GM21619 (cell line): ENCODE measurements at regions not wholly inside any gene's neighbourhood (a gene's known extent, or its start where the extent isn't known, plus 50 kb on each side); places are given as distances from the start of the nearest gene placed in this dataset.

Experiments
- ATAC-seq: cut with Tn5 transposase; IDR thresholded peaks from one replicate; pipeline ENCODE4 v1.9.1; 2021; ENCODE audit not compliant: unreplicated experiment

DNA sequence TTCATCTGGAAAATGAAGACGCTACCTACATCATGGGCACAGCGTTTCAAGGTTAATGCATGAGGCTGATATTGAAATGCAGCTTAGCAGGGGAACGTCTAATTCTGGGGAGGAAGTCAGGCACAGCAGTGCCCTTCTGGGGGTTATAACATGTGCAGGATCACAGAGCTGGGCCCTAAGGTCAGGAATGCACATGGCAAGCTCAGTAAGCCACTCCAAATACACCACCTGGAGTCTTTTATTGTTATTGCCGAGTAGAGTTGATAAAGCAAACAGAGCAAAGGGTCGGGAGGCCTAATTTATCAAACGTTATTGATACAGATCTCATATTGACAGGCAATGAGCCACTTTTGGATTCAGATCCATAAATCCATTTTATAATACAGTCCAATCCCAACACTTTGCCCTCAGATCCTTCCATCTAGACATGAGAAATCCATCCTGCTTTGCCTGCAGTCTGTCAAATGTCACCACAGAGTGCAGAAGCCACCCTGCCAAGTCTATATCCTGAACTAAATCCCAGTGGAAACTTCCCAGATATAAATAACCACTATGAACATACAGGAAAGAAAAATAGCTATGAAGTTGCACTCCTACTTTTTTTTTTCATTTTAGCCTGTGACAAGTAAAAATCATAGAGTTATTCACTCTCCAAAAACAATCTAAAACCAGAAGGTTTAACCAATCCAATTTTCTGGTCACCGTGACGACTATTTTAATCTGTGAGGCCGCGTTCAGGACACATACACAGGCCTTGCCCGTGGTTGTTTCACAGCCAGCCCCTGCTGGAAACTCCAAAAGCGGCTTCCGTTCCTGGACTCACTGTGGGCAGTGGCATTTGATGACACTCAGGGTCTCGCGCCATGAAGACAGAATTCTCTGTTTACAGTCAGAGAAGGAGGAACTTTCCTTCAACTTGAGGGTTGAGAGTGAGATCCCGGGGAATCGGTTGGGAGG, 335.4 kb downstream of the DHX15 start:
- no peak for ATAC-seq

DNA sequence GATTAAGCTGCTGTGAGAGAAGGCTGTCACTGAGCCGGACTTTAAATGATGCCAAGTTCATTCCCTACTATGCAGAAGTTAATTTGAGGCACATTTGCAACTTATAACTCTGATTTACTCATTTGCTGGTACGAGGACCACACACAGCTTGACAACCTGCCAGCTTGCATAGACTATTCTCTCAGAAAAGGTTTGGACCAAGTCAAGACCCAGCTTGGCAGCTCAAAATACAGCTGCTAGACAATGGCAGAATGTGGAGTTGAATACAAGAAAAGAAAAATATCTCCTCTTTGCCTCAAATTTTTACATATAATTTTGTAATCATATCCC, 338.9 kb downstream of the DHX15 start:
- ATAC-seq, result no peak

- no peak for ATAC-seq
Measured at GRCh38 chr4:24244663-24245490, 339.5 kb downstream of the DHX15 start.

GRCh38 chr4:24243641-24244040, 340.7 kb downstream of the DHX15 start:
- no peak for ATAC-seq

- ATAC-seq, result no peak
Measured at GRCh38 chr4:24241511-24241910, 342.8 kb downstream of the DHX15 start.

- ATAC-seq, result no peak
Measured at GRCh38 chr4:24240655-24241054, 343.7 kb downstream of the DHX15 start.

DNA sequence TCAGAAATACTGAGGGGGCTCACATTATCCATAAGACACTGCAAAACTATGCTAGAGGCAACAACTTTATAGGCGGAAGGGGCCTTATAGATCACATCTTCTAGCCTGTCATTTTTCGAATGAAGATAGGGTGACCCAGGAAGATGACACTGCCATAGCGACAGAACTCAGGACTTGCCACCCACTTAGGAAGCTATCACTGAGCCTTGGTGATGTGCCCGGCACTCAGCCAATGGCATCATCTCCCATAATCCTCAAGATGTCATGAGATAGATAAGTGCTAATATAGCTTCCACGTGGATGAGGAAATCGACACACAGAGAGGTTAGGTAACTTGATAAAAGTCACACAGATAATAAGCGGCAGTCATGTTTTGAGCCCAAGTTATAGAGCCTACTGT, 346.6 kb downstream of the DHX15 start:
- ATAC-seq, result no peak

GRCh38 chr4:24236532-24236931, 346.7 kb upstream of the PPARGC1A start:
- no peak for ATAC-seq

- no peak for ATAC-seq
Measured at GRCh38 chr4:24236120-24236519, 346.3 kb upstream of the PPARGC1A start.

- ATAC-seq, result no peak
Measured at GRCh38 chr4:24235618-24236017, 345.8 kb upstream of the PPARGC1A start.

DNA sequence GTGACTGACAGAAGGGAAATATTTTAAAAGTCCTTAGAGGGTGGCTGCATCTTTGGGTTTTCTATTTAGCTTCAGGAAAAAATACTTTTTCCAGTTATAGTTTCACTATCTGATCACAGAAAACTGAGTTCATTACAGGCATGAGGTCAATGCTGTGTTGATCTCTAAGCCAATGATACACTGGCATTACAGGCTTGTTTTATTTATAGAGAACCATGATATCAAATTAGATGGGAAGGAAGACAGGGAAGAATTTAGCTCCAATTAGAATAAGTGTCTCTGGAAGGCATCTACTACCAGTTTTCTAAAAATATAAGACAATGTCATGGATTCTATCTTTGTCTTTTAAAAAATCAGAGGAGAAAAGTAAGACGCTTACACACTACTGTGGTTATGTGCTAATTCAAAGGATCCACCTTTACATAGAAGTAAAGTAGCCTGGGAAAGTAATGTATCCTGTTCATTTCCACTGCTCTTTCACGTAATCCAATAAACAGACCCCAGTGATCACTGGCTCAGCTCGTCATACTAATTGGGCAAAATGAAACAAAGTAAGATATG, 344.5 kb upstream of the PPARGC1A start:
- ATAC-seq, result no peak

DNA sequence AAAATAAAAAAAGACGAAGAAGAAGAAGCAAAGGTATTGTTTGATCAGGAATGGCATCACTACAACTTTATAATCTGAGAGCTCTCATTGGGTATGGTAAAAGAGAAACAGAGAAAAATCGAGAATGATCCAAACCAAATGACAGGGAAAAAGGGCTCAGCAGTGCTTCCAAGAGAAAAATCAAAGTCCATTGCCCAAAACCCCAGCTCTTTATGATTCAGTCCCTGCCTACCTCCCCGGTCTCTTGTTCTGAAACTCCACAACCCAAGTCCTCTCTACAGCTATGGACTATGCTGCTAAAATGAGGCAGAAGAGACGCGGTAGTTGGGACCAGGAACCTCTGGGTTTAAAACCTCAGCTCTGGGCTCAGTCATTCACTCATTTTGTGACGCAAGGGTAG, 341.1 kb upstream of the PPARGC1A start:
- ATAC-seq, result no peak

DNA sequence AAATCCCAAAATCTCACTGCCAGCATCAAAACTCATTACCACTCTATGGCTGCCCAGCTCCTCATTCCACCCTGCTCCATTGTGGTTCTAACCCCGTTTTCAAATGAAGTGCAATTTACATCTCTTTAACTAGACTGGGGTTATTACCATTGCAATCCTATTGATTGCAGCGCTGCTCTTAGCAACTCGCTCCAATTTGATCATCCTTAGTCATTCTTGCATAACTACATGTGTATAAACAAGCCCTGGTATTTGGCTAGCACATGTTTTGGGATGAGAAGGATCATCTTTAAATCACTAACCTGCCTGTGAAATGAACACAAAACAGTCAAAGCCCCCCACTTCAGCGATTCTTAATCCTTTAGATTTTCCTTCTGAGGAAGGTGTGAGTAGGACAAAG, 340.1 kb upstream of the PPARGC1A start:
- no peak for ATAC-seq

GRCh38 chr4:24228692-24229091, 338.8 kb upstream of the PPARGC1A start:
- ATAC-seq, result no peak

- no peak for ATAC-seq
Measured at GRCh38 chr4:24226667-24227066, 336.8 kb upstream of the PPARGC1A start.

GRCh38 chr4:24226023-24226422, 336.2 kb upstream of the PPARGC1A start:
- ATAC-seq, result no peak

- no peak for ATAC-seq
Measured at GRCh38 chr4:24224446-24224845, 334.6 kb upstream of the PPARGC1A start.

DNA sequence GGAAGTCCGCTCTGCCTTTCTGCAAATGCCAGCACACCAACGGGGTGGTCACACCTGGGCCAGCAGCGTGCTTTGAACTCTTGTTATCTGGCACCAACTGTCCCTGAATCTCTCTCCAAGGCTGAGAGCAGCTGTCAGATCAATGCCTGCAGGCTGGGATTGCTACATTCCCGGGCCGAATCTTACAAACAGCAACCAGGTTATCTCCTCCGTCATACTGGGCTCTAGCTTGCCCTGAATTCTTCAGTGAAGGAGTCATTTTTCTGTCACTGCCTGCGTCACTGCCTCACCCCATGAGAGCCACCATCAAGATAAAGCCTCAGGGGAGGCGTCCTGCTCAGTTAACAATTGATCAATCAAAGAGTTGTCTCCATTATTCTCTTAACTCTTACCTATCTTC, 329.4 kb upstream of the PPARGC1A start:
- ATAC-seq, result no peak

- no peak for ATAC-seq
Measured at GRCh38 chr4:24218566-24218965, 328.7 kb upstream of the PPARGC1A start.

DNA sequence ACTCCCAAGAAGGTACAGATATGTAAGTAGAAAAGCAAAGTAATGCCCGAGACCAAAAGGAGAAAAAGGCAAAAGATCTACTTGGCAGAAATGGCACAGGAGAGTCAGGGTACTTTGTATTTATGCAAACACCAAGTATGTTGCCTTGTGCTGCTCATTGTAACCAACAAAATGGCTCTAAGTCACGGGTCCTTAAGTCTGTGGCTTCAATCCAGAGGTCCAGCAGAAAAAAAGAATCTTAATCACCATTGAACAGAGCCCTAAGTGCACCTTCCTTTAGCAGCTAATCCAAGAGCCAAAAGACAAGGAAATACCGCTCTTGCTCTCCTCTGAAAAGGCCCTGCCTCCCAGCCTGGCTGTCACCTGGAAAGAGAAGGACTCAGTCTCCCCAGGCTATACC, 324.9 kb upstream of the PPARGC1A start:
- no peak for ATAC-seq

DNA sequence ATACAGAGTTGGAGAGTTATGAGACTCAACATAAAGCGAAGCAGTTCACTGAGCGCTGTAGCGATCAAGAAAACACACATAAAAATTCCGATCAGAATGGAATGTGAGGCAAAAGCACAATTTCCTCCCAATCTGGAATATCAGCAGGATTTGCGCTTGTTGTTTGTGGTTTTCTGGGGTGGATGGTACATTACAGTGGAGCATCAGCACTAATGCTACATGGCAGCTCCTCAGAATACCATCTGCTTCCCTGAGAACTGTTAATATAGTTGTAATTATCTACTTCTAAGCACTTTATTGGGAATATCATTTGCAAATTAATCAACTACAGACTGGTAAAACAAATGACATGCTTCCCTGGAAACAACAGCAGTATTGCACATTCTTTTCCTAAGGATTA, 324.1 kb upstream of the PPARGC1A start:
- ATAC-seq, result no peak

DNA sequence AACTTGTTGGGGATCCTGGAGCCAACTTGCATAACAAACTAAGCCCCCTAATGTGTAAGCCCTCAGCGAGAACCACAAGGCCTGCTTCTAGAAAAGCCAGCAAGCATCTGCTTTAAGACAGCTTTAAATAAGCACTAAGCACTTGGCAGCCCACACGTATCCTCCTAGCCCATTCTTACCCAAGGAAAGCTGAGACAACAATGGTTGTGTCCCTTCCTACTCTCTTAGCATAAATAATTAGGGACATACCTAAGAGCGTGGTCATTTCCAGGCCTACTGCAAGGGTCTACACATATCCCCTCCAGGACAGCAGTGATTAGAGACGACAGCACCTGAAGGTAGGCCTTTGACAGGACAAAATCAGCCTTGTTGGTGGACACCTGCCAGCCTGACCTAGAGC, 322.8 kb upstream of the PPARGC1A start:
- ATAC-seq, result no peak
